ENCODE measurements at regions not wholly inside any gene's neighbourhood (a gene's known extent, or its start where the extent isn't known, plus 50 kb on each side); places are given as distances from the start of the nearest gene placed in this dataset.
A peak's percentile ranks its signal among the peaks of the same experiment; 100 is the strongest.

GRCh38 chrX:142149919-142150318 lies 55.2 kb downstream of the MAGEC2 start:
- Histone ChIP-seq H3K36me3 (replicated peaks; ENCODE audit: control insufficient read depth, insufficient read depth, low read length) (no peaks in the 10 kb centered on the region), H3K27me3 (ENCODE audit: control insufficient read depth, insufficient read depth, low read length) (no peaks in the 10 kb centered on the region), H3K4me3 (ENCODE audit: insufficient read depth, low read depth, low read length) (no peak overlapping the region)
- no peak for DNase-seq

GRCh38 chrX:142134533-142134932 lies 70.6 kb downstream of the MAGEC2 start:
- DNase-seq = no peak
- Histone ChIP-seq H3K36me3 (replicated peaks; ENCODE audit: control insufficient read depth, insufficient read depth, low read length) (no peaks in the 10 kb centered on the region), H3K4me3 (ENCODE audit: insufficient read depth, low read depth, low read length) (no peak overlapping the region), H3K27me3 (ENCODE audit: control insufficient read depth, insufficient read depth, low read length) (no peaks in the 10 kb centered on the region)

GRCh38 chrX:142096253-142096652 lies 108.8 kb downstream of the MAGEC2 start:
- Histone ChIP-seq H3K4me3 (ENCODE audit: insufficient read depth, low read depth, low read length) (no peak overlapping the region), H3K27me3 (ENCODE audit: control insufficient read depth, insufficient read depth, low read length) (no peaks in the 10 kb centered on the region), H3K36me3 (replicated peaks; ENCODE audit: control insufficient read depth, insufficient read depth, low read length) (no peaks in the 10 kb centered on the region)
- no peak for DNase-seq

DNA sequence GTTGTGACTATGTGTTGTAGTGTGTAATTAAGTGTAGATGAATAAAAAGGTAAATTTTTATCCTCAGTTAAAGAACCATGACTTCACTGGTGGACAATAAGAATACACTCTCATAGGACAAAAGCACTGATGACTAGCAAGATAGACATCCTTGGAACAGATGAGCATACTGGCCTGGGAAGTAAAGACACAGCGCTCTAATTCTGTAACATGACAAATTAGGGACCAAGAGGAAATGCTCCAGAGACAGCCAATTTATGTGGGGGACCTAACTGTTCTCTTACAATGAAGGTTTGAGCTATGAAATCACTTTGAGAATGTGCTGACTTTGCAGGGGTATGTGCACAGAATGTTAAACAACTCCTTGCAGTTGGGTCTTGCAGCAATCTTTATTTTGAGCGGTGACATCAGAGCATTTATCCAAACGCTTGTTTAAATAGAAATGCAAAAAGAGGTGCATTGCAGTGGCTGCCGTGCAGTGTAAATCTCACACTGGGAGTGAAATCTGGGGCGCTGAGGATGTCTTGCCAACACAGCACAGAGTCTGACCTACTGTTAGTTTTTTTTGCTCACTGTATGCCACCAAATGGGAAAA lies 109.3 kb downstream of the MAGEC2 start:
- no peak for DNase-seq
- Histone ChIP-seq H3K27me3 (ENCODE audit: control insufficient read depth, insufficient read depth, low read length) (no peaks in the 10 kb centered on the region), H3K4me3 (ENCODE audit: insufficient read depth, low read depth, low read length) (no peak overlapping the region), H3K36me3 (replicated peaks; ENCODE audit: control insufficient read depth, insufficient read depth, low read length) (no peaks in the 10 kb centered on the region)

GRCh38 chrX:142089193-142089592 lies 115.9 kb downstream of the MAGEC2 start:
- H3K27me3 ChIP-seq (ENCODE audit: control insufficient read depth, insufficient read depth, low read length) = no peaks in the 10 kb centered on the region
- H3K36me3 ChIP-seq (replicated peaks; ENCODE audit: control insufficient read depth, insufficient read depth, low read length) = no peaks in the 10 kb centered on the region
- H3K4me3 ChIP-seq (ENCODE audit: insufficient read depth, low read depth, low read length) = no peak overlapping the region
- peak; percentile 0 for DNase-seq

GRCh38 chrX:142084611-142085010 lies 120.5 kb downstream of the MAGEC2 start:
- no peak for DNase-seq
- Histone ChIP-seq H3K36me3 (replicated peaks; ENCODE audit: control insufficient read depth, insufficient read depth, low read length) (no peaks in the 10 kb centered on the region), H3K27me3 (ENCODE audit: control insufficient read depth, insufficient read depth, low read length) (no peaks in the 10 kb centered on the region), H3K4me3 (ENCODE audit: insufficient read depth, low read depth, low read length) (no peak overlapping the region)

DNA sequence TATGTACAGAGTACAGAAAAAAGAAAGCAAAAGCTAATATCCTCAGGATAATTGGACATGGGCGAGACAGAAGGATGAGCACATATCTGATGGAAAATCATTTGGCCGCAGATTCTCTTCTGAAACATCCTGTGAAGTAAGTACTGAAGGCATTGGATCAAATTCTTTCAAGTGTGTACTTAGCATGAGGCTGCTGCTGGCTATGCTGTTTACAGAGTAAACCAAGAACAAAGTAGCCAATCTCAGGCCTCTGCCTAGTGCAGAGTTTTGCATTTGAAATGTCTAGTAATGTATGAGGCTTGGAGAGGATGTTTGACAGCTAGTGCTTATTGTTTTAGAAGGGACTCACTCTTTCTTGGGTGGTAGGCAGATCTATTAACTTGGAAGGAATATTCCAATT lies 128.5 kb downstream of the MAGEC2 start:
- Histone ChIP-seq H3K36me3 (replicated peaks; ENCODE audit: control insufficient read depth, insufficient read depth, low read length) (no peaks in the 10 kb centered on the region), H3K4me3 (ENCODE audit: insufficient read depth, low read depth, low read length) (no peak overlapping the region), H3K27me3 (ENCODE audit: control insufficient read depth, insufficient read depth, low read length) (no peaks in the 10 kb centered on the region)
- DNase-seq = no peak

GRCh38 chrX:142068365-142068764 lies 136.7 kb downstream of the MAGEC2 start:
- no peak for DNase-seq

GRCh38 chrX:142060191-142060590 lies 144.9 kb downstream of the MAGEC2 start:
- no peak for DNase-seq
- Histone ChIP-seq H3K27me3 (ENCODE audit: control insufficient read depth, insufficient read depth, low read length) (no peaks in the 10 kb centered on the region), H3K36me3 (replicated peaks; ENCODE audit: control insufficient read depth, insufficient read depth, low read length) (no peaks in the 10 kb centered on the region), H3K4me3 (ENCODE audit: insufficient read depth, low read depth, low read length) (no peak overlapping the region)

More at GRCh38 chrX:142068365-142068764, 136.7 kb downstream of the MAGEC2 start:
- Histone ChIP-seq H3K4me3 (ENCODE audit: insufficient read depth, low read depth, low read length) (no peak overlapping the region), H3K36me3 (replicated peaks; ENCODE audit: control insufficient read depth, insufficient read depth, low read length) (no peaks in the 10 kb centered on the region), H3K27me3 (ENCODE audit: control insufficient read depth, insufficient read depth, low read length) (no peaks in the 10 kb centered on the region)

DNA sequence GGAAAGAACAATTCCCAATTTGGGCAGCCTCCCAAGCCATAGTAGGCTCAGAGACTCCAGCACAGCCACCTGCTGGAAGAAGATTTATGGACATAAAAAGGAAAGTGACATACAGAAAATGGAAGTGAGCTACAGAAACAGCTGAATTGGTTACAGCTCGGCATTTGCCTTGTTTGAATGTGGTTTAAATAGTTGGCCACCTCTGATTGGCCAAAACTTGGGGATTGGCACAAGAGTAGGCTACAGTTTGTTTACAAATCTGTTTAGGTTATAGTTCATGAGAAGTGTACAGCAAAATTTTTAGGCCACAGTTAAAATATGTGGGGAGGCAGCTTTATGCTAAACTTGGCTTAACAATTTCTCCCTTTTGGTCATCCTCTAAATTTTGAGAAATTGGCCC lies 150.4 kb downstream of the MAGEC1 start:
- no peaks in the 10 kb centered on the region for H3K27me3 ChIP-seq (ENCODE audit: control insufficient read depth, insufficient read depth, low read length)
- no peaks in the 10 kb centered on the region for H3K36me3 ChIP-seq (replicated peaks; ENCODE audit: control insufficient read depth, insufficient read depth, low read length)
- H3K4me3 ChIP-seq (ENCODE audit: insufficient read depth, low read depth, low read length) = no peak overlapping the region
- DNase-seq = no peak

DNA sequence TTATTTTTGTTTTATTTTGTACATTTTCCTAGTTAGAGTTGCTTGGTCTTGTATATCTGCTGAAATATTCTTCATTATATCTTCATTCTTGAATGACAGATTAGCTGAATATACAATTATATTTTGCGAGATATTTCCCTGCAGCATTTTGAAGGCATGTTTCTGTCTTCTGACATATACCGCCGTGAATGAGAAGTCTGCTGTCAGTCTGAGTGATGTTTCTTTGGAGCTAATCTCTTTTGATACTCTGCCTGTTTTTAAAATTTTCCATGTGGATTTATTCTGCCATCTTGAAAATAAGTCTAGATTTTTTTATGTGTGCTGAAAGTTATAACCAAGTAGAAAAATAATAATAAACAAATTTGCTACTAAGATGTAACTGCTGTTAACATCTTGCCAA lies 148.5 kb downstream of the MAGEC1 start:
- Histone ChIP-seq H3K36me3 (replicated peaks; ENCODE audit: control insufficient read depth, insufficient read depth, low read length) (no peaks in the 10 kb centered on the region), H3K27me3 (ENCODE audit: control insufficient read depth, insufficient read depth, low read length) (no peaks in the 10 kb centered on the region), H3K4me3 (ENCODE audit: insufficient read depth, low read depth, low read length) (no peak overlapping the region)
- no peak for DNase-seq

DNA sequence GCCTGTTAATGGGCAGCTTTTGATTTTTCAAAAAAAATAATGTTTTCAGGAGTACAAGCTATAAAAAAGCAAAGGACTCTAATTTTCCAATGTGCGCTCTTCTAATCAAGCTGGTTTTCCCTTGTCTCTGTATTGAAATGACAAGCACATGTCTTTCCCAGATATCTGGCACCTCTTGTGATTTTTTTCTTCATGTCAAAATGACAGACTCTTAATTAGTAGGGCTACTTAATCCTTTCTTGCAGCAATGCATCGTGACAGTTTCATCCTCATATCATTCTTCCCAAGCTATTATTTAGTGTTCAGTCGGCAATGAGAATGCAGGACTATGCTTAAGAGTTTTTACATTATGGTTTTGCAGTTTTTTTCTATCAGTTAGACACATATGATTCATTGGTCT lies 139.5 kb downstream of the MAGEC1 start:
- H3K4me3 ChIP-seq (ENCODE audit: insufficient read depth, low read depth, low read length) = no peak overlapping the region
- H3K27me3 ChIP-seq (ENCODE audit: control insufficient read depth, insufficient read depth, low read length) = no peaks in the 10 kb centered on the region
- DNase-seq = no peak
- H3K36me3 ChIP-seq (replicated peaks; ENCODE audit: control insufficient read depth, insufficient read depth, low read length) = no peaks in the 10 kb centered on the region

- no peaks in the 10 kb centered on the region for H3K36me3 ChIP-seq (replicated peaks; ENCODE audit: control insufficient read depth, insufficient read depth, low read length)
- no peak for DNase-seq
- H3K27me3 ChIP-seq (ENCODE audit: control insufficient read depth, insufficient read depth, low read length) = no peaks in the 10 kb centered on the region
- no peak overlapping the region for H3K4me3 ChIP-seq (ENCODE audit: insufficient read depth, low read depth, low read length)
Observed at GRCh38 chrX:142040906-142041305, 137.2 kb downstream of the MAGEC1 start.

- no peaks in the 10 kb centered on the region for H3K36me3 ChIP-seq (replicated peaks; ENCODE audit: control insufficient read depth, insufficient read depth, low read length)
- no peaks in the 10 kb centered on the region for H3K27me3 ChIP-seq (ENCODE audit: control insufficient read depth, insufficient read depth, low read length)
- no peak for DNase-seq
- H3K4me3 ChIP-seq (ENCODE audit: insufficient read depth, low read depth, low read length) = no peak overlapping the region
Observed at GRCh38 chrX:142036116-142036515, 132.4 kb downstream of the MAGEC1 start.

DNA sequence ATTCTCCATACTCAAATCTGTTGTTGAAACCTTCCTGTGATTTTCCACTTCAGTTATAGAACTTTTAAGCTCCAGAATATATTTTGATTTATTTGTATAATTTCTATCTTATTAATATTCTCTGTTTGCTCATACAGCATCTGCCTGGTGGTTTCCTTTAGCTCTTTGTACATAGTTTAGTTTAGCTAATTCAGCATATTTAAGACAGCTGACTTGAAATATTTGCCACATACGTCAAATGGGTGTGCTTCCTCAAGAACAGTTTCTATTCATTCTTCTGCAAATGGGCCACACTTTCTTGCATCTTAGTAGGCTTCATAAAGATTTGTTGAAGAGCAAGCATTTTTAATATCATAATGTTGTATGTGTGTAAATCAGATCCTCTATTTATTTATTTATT lies 101.8 kb downstream of the MAGEC1 start:
- H3K4me3 ChIP-seq (ENCODE audit: insufficient read depth, low read depth, low read length) = no peak overlapping the region
- no peak for DNase-seq
- H3K36me3 ChIP-seq (replicated peaks; ENCODE audit: control insufficient read depth, insufficient read depth, low read length) = no peaks in the 10 kb centered on the region
- H3K27me3 ChIP-seq (ENCODE audit: control insufficient read depth, insufficient read depth, low read length) = no peaks in the 10 kb centered on the region

DNA sequence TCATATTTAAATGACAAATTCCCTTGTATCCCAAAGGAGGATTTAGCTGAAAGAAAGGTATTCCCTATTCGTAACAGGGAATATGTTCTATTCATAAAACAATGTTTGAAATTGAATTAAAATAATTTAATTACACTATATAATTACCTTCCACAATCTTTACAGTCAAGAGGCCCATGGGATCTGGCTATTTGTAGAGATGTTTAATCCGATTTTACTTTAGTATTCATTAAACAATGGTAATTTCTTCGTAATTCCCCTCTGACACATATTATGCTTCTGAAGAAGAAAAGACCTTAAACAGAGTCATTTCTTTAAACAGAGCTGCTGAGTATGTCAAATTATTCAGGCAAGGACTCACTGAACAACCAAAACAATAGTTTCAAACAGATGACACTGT lies 98.8 kb downstream of the MAGEC1 start:
- Histone ChIP-seq H3K27me3 (ENCODE audit: control insufficient read depth, insufficient read depth, low read length) (no peaks in the 10 kb centered on the region), H3K4me3 (ENCODE audit: insufficient read depth, low read depth, low read length) (no peak overlapping the region), H3K36me3 (replicated peaks; ENCODE audit: control insufficient read depth, insufficient read depth, low read length) (no peaks in the 10 kb centered on the region)
- no peak for DNase-seq

Data from H7 (cell line).